ENCODE measurements at regions not wholly inside any gene's neighbourhood (a gene's known extent, or its start where the extent isn't known, plus 50 kb on each side); places are given as distances from the start of the nearest gene placed in this dataset.
A peak's percentile ranks its signal among the peaks of the same experiment; 100 is the strongest.

DNA sequence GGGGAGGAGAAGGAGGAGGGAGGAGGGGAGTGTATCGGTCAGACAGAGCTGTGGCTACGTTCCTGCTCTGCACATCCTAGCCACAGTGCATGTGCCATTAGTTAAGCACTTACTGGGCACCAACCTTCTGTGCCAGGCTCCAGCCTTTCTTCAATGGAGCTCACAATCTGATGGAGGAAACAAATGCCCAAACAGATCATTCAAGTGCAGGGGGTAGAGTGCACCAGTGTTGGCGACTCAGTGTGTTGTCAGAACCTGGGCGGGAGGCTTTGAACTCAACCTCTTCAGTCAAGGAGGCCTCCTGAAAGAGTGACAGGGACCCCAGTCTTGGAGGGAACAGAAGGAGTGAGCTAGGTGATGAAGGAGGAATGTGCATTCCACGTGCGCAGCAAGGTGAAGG lies 51.9 kb upstream of the SHB start:
- Histone ChIP-seq H3K9me3 (no peaks in the 10 kb centered on the region), H3K4me1 (peaks cover 9% of the 10 kb centered on the region; the same call in 2 of the 3 replicates), H3K4me2 (no peak overlapping the region), H3K4me3 (no peak overlapping the region), H3K27ac (no peak overlapping the region)
- DNase-seq (ENCODE audit: low read depth in 1 of 2, low spot score in 1 of 2) (no peak), ATAC-seq (no peak), FAIRE-seq (no peak)
- POLR2A ChIA-PET = no interaction called here
- 90% methylated on average over 5 of the region's 6 CpGs for WGBS (ENCODE audit: missing lambda C conversion rate)
- CTCF ChIA-PET = interaction anchor here (0.7 to 1.5 kb wide), 4 partner anchors 14 to 40 kb away, joined by 3 to 5 read pairs (median 4); no protein-coding TSS in a partner anchor
- no peak for TF ChIP-seq RAD21 (conservative IDR thresholded peaks at IDR 0.05 in 1 of 2, IDR thresholded peaks at IDR 0.05 in 1 of 2)
- TF ChIP-seq FOSB (CRISPR knock-in tag; IDR thresholded peaks at IDR 0.05) = no peak
- no peak for TF ChIP-seq CHD2 (IDR thresholded peaks at IDR 0.05; ENCODE audit: low read length, partially characterized antibody)
- TF ChIP-seq TP53 (CRISPR knock-in tag; IDR thresholded peaks at IDR 0.05) = no peak
- no peak for TF ChIP-seq NR3C1 (IDR thresholded peaks at IDR 0.05)
- no peak for TF ChIP-seq NPAS2 (CRISPR knock-in tag; IDR thresholded peaks at IDR 0.05; ENCODE audit: borderline replicate concordance)
- no peak for TF ChIP-seq SREBF2 (IDR thresholded peaks at IDR 0.05)
- no peak for TF ChIP-seq ZFP36 (IDR thresholded peaks at IDR 0.05; ENCODE audit: borderline replicate concordance, partially characterized antibody)
- TF ChIP-seq PHF8 (IDR thresholded peaks at IDR 0.05; ENCODE audit: borderline replicate concordance, low read depth) = no peak
- no peak for TF ChIP-seq CBX2 (IDR thresholded peaks at IDR 0.05; ENCODE audit: borderline replicate concordance, low read depth)
- no peak for TF ChIP-seq ESRRA (IDR thresholded peaks at IDR 0.05; ENCODE audit: borderline replicate concordance, low read length)
- no peak for TF ChIP-seq FOSL2 (IDR thresholded peaks at IDR 0.05)
- no peak for TF ChIP-seq FOSL2 (CRISPR knock-in tag; IDR thresholded peaks at IDR 0.05)
- TF ChIP-seq, protein P1, sequence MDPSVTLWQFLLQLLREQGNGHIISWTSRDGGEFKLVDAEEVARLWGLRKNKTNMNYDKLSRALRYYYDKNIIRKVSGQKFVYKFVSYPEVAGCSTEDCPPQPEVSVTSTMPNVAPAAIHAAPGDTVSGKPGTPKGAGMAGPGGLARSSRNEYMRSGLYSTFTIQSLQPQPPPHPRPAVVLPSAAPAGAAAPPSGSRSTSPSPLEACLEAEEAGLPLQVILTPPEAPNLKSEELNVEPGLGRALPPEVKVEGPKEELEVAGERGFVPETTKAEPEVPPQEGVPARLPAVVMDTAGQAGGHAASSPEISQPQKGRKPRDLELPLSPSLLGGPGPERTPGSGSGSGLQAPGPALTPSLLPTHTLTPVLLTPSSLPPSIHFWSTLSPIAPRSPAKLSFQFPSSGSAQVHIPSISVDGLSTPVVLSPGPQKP (IDR thresholded peaks at IDR 0.05; ENCODE audit: low read depth, low read length) = no peak
- TF ChIP-seq RNF2 (IDR thresholded peaks at IDR 0.05; ENCODE audit: borderline replicate concordance, low read depth) = no peak
- no peak for TF ChIP-seq HOXB13 (CRISPR knock-in tag; IDR thresholded peaks at IDR 0.05; ENCODE audit: low read depth)
- no peak for TF ChIP-seq KDM1A (IDR thresholded peaks at IDR 0.05; ENCODE audit: low read depth)
- TF ChIP-seq, protein P2, sequence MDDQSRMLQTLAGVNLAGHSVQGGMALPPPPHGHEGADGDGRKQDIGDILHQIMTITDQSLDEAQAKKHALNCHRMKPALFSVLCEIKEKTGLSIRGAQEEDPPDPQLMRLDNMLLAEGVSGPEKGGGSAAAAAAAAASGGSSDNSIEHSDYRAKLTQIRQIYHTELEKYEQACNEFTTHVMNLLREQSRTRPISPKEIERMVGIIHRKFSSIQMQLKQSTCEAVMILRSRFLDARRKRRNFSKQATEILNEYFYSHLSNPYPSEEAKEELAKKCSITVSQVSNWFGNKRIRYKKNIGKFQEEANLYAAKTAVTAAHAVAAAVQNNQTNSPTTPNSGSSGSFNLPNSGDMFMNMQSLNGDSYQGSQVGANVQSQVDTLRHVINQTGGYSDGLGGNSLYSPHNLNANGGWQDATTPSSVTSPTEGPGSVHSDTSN (IDR thresholded peaks at IDR 0.05) = no peak
- TF ChIP-seq RCOR1 (IDR thresholded peaks at IDR 0.05; ENCODE audit: low read depth, low read length) = no peak

DNA sequence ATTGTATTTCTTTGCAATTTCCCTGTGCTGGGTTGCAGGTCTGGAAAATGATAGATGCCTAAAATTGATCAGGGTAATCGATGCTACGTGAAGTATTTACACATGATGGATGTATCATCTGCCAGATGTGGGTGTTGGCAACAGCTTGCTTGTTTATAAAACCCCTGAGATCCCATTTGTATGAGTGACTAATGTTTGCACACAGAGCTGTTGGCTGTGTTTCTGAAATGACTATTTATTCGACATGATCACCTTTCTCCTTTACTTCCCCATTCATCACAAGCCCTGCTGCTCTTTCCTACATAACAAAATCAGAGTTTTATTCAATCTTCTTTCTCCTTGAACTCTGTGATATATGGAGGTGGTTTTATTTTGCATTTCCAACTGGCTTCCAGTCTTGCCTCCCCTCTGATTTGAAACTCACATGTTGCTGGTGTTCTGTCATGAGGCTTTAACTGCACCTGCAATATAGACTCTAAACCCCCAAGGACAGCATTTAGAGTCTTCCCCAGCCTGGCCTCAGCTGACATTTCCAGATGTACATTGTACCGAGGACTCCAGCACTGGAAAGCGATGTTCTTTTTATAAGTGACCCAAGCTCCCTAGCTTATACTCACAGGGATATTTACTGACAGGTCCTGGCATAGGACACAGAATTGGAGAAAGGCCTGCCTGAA lies 50.7 kb upstream of the SHB start:
- no peak overlapping the region for H3K4me3 ChIP-seq
- POLR2A ChIA-PET = no interaction called here
- FAIRE-seq (no peak), DNase-seq (ENCODE audit: low read depth in 1 of 2, low spot score in 1 of 2) (peak; percentile 16 to 31), ATAC-seq (peak in 1 of 2 experiments; percentile 50; a peak in 2 of 6 replicates)
- H3K9me3 ChIP-seq = no peaks in the 10 kb centered on the region
- no peak overlapping the region for H3K27ac ChIP-seq
- WGBS (ENCODE audit: missing lambda C conversion rate) = 33% methylated on average over 5 of the region's 5 CpGs
- H3K4me2 ChIP-seq = peak overlapping the region; percentile 29; the same call in 1 of the 3 replicates
- H3K4me1 ChIP-seq = peaks cover 9% of the 10 kb centered on the region; the same call in 2 of the 3 replicates
- CTCF ChIA-PET = interaction anchor here (1.2 to 1.5 kb wide), 4 partner anchors 18 to 206 kb away, joined by 3 to 7 read pairs (median 4); no protein-coding TSS in a partner anchor
- TF ChIP-seq TFCP2L1 (CRISPR knock-in tag; IDR thresholded peaks at IDR 0.05) = no peak
- TF ChIP-seq GATA3 (IDR thresholded peaks at IDR 0.05; ENCODE audit: borderline replicate concordance) = 0 out of 2 replicates have a peak, but pooled peaks have one; percentile 24
- no peak for TF ChIP-seq FOSL2 (IDR thresholded peaks at IDR 0.05)
- TF ChIP-seq FOSL2 (CRISPR knock-in tag; IDR thresholded peaks at IDR 0.05) = peak; percentile 47; the same call in 1 of the 2 replicates
- TF ChIP-seq MYC (IDR thresholded peaks at IDR 0.05; ENCODE audit: borderline replicate concordance, low read length) = no peak

Measured in A549 (cell line).